Loucy (cell line): ENCODE measurements at regions not wholly inside any gene's neighbourhood (a gene's known extent, or its start where the extent isn't known, plus 50 kb on each side); places are given as distances from the start of the nearest gene placed in this dataset.

Experiments
- CTCF ChIP-seq: fragments of 200-600 bp; sonication (generic); conservative IDR thresholded peaks from 2 replicates; pipeline ENCODE4 v1.5.1; 2014; ENCODE audit warnings: mild to moderate bottlenecking, antibody characterized with exemption, low read length
- EZH2phosphoT487 ChIP-seq: fragments of 200-600 bp; IDR thresholded peaks from 2 replicates; pipeline ENCODE4 v1.6.1; 2018; ENCODE audit warnings: antibody characterized with exemption, mild to moderate bottlenecking, moderate library complexity, borderline replicate concordance

DNA sequence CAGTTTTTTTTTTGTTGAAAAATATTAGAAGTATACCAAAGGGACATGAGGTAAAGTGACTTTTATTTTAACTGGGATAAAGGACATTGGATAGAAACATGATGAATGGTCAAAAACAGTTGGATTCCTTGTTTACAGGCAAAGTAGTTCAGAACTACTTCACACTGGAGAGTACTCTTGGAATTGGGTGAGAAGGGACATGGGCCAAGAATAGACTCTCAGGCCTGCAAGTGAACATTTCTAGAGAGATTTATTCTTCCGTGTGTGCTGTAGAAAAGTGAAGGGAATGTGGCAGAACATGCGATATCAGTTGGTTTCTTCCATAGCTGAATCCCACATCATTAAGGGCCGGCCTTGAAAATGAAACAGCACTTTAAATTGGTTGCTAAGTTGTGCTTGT, 290.5 kb downstream of the ADGRL2 start:
- TF ChIP-seq CTCF (no peak), EZH2phosphoT487 (no peak)
